ENCODE measurements at regions not wholly inside any gene's neighbourhood (a gene's known extent, or its start where the extent isn't known, plus 50 kb on each side); places are given as distances from the start of the nearest gene placed in this dataset.
A peak's percentile ranks its signal among the peaks of the same experiment; 100 is the strongest.

- ChIA-PET RAD21 (ENCODE audit: unreplicated experiment) (no interaction called here), POLR2A (no interaction called here), SMC1A (ENCODE audit: uncharacterized antibody, unreplicated experiment) (interaction anchor here (0.9 to 1.9 kb wide), 2 partner anchors 9 to 13 kb away, joined by 4 to 6 read pairs; no protein-coding TSS in a partner anchor), CTCF (no interaction called here)
- intact Hi-C loops (cut with micrococcal nuclease; ENCODE audit: unreplicated experiment) (no loop called here), in situ Hi-C loops (cut with MboI) (no loop called here)
- DNase-seq (ENCODE audit: low read depth, low spot score) (no peak), ATAC-seq (no peak), FAIRE-seq (no peak)
- no peaks in the 10 kb centered on the region for H3K36me3 ChIP-seq (ENCODE audit: control insufficient read depth in 2 of 2, insufficient read depth in 2 of 2, low read length in 1 of 2)
- 53% methylated on average over 29 of the region's 31 CpGs for WGBS (ENCODE audit: insufficient coverage, insufficient replicate concordance, low lambda C conversion rate, missing lambda C conversion rate)
- H3K79me2 ChIP-seq (ENCODE audit: control insufficient read depth, insufficient read depth, low read length), result no peaks in the 10 kb centered on the region
- H4K20me1 ChIP-seq (ENCODE audit: control insufficient read depth, insufficient read depth), result no peaks in the 10 kb centered on the region
- no peak overlapping the region for H3K27ac ChIP-seq (ENCODE audit: control insufficient read depth, insufficient read depth)
- no peaks in the 10 kb centered on the region for H3K4me1 ChIP-seq (ENCODE audit: control insufficient read depth, insufficient read depth, low read length)
- H3K27me3 ChIP-seq (replicated peaks in 1 of 2; ENCODE audit: control insufficient read depth in 2 of 2, insufficient read depth in 2 of 2, low read length in 1 of 2), result no peaks in the 10 kb centered on the region
- TF ChIP-seq ETV6 (conservative IDR thresholded peaks at IDR 0.05 in 1 of 2, IDR thresholded peaks at IDR 0.05 in 1 of 2; ENCODE audit: borderline replicate concordance in 1 of 2, low read depth in 1 of 2) (peak in 1 of 2 experiments; percentile 37; a peak in 1 of 4 replicates), NFYB (IDR thresholded peaks at IDR 0.05; ENCODE audit: insufficient read depth, low read depth, low read length) (peak; percentile 18; the same call in 1 of the 2 replicates), ZNF384 (IDR thresholded peaks at IDR 0.05; ENCODE audit: borderline replicate concordance, low read depth, low read length) (no peak)
- no peak overlapping the region for H3K9ac ChIP-seq (ENCODE audit: control insufficient read depth, insufficient read depth, low read length)
- no peak overlapping the region for H3K4me3 ChIP-seq
- no peak overlapping the region for H2AFZ ChIP-seq (ENCODE audit: control insufficient read depth, low read depth, low read length)
- peaks cover 5% of the 10 kb centered on the region for H3K9me3 ChIP-seq (replicated peaks; ENCODE audit: control insufficient read depth, insufficient read depth, low read length)
- H3K4me2 ChIP-seq (ENCODE audit: control insufficient read depth, insufficient read depth), result no peak overlapping the region
- no TSS peak for BruUV-seq (replicated peaks)
Measured at GRCh38 chr20:48058611-48059559, 273.6 kb upstream of the SULF2 start.

DNA sequence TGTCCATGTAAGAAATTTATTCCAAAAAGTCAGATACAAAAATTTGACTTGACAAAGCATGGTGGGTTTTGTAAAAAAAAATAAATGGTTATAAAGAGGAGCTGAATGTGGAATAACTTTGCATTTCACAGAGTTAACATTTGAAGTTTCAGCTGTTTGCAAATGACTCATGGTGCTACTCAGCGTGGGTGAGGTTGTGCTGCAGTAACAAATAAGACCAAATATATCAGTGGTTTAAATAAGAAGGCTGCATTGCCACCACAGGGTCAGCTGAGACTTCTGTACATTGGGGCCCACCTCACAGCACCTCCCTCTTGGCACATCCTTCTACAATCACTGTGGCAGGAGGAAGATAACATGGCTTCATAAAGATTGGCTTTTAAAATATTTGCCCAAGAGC, 272.5 kb upstream of the SULF2 start:
- no peak overlapping the region for H3K9ac ChIP-seq (ENCODE audit: control insufficient read depth, insufficient read depth, low read length)
- H2AFZ ChIP-seq (ENCODE audit: control insufficient read depth, low read depth, low read length), result no peak overlapping the region
- no TSS peak for BruUV-seq (replicated peaks)
- ChIA-PET SMC1A (ENCODE audit: uncharacterized antibody, unreplicated experiment) (no interaction called here), RAD21 (ENCODE audit: unreplicated experiment) (no interaction called here), CTCF (interaction anchor here (1.8 kb wide), 1 partner anchor 11 kb away, joined by 5 read pairs; no protein-coding TSS in a partner anchor), POLR2A (no interaction called here)
- peaks cover 5% of the 10 kb centered on the region for H3K9me3 ChIP-seq (replicated peaks; ENCODE audit: control insufficient read depth, insufficient read depth, low read length)
- ATAC-seq (no peak), FAIRE-seq (no peak), DNase-seq (ENCODE audit: low read depth, low spot score) (no peak)
- in situ Hi-C loops (cut with MboI) (no loop called here), intact Hi-C loops (cut with micrococcal nuclease; ENCODE audit: unreplicated experiment) (no loop called here)
- no peak overlapping the region for H3K4me2 ChIP-seq (ENCODE audit: control insufficient read depth, insufficient read depth)
- H3K4me3 ChIP-seq, result no peak overlapping the region
- H3K27me3 ChIP-seq (replicated peaks in 1 of 2; ENCODE audit: control insufficient read depth in 2 of 2, insufficient read depth in 2 of 2, low read length in 1 of 2), result no peaks in the 10 kb centered on the region
- no peak overlapping the region for H3K27ac ChIP-seq (ENCODE audit: control insufficient read depth, insufficient read depth)
- H3K36me3 ChIP-seq (ENCODE audit: control insufficient read depth in 2 of 2, insufficient read depth in 2 of 2, low read length in 1 of 2), result no peaks in the 10 kb centered on the region
- 0% methylated on average over 1 of the region's 1 CpG for WGBS (ENCODE audit: insufficient coverage, insufficient replicate concordance, low lambda C conversion rate, missing lambda C conversion rate)
- no peaks in the 10 kb centered on the region for H3K4me1 ChIP-seq (ENCODE audit: control insufficient read depth, insufficient read depth, low read length)
- no peaks in the 10 kb centered on the region for H3K79me2 ChIP-seq (ENCODE audit: control insufficient read depth, insufficient read depth, low read length)
- H4K20me1 ChIP-seq (ENCODE audit: control insufficient read depth, insufficient read depth), result no peaks in the 10 kb centered on the region
- TF ChIP-seq MTA2 (IDR thresholded peaks at IDR 0.05; ENCODE audit: low read depth) (no peak), SIX5 (IDR thresholded peaks at IDR 0.05; ENCODE audit: low read depth, low read length, severe bottlenecking) (no peak), YBX1 (IDR thresholded peaks at IDR 0.05) (no peak), ZNF384 (IDR thresholded peaks at IDR 0.05; ENCODE audit: borderline replicate concordance, low read depth, low read length) (no peak), CHD4 (IDR thresholded peaks at IDR 0.05) (no peak), HDAC2 (IDR thresholded peaks at IDR 0.05) (no peak), TAF1 (IDR thresholded peaks at IDR 0.05; ENCODE audit: borderline replicate concordance, low read depth, low read length) (no peak), NR2C1 (IDR thresholded peaks at IDR 0.05) (no peak), IRF5 (IDR thresholded peaks at IDR 0.05; ENCODE audit: borderline replicate concordance) (no peak), MYB (IDR thresholded peaks at IDR 0.05; ENCODE audit: borderline replicate concordance, low read depth, low read length) (no peak), PML (IDR thresholded peaks at IDR 0.05; ENCODE audit: low read length) (no peak), WRNIP1 (IDR thresholded peaks at IDR 0.05; ENCODE audit: borderline replicate concordance, low read depth, low read length) (no peak)
